ENCODE measurements at regions not wholly inside any gene's neighbourhood (a gene's known extent, or its start where the extent isn't known, plus 50 kb on each side); places are given as distances from the start of the nearest gene placed in this dataset.

- H3K36me3 Mint-ChIP-seq (ENCODE audit: insufficient read depth), result no peaks in the 10 kb centered on the region
- H3K9me3 Mint-ChIP-seq, result peaks cover 22% of the 10 kb centered on the region
- H3K4me1 Mint-ChIP-seq (ENCODE audit: low read depth), result no peaks in the 10 kb centered on the region
- H3K4me3 Mint-ChIP-seq, result no peak overlapping the region
- no peak for DNase-seq
- H3K27me3 Mint-ChIP-seq (ENCODE audit: low read depth), result no peaks in the 10 kb centered on the region
- no peak for ATAC-seq
Measured at GRCh38 chr5:125829349-125829748, 593.9 kb upstream of the GRAMD2B start.

GRCh38 chr5:125833398-125833797 is 589.8 kb upstream of the GRAMD2B start:
- no peaks in the 10 kb centered on the region for H3K36me3 Mint-ChIP-seq (ENCODE audit: insufficient read depth)
- ATAC-seq (no peak), DNase-seq (no peak)
- no peaks in the 10 kb centered on the region for H3K27me3 Mint-ChIP-seq (ENCODE audit: low read depth)
- H3K9me3 Mint-ChIP-seq, result peaks cover 18% of the 10 kb centered on the region
- H3K4me3 Mint-ChIP-seq, result no peak overlapping the region
- no peaks in the 10 kb centered on the region for H3K4me1 Mint-ChIP-seq (ENCODE audit: low read depth)

GRCh38 chr5:125834438-125835115 is 588.6 kb upstream of the GRAMD2B start:
- Mint-ChIP-seq H3K36me3 (ENCODE audit: insufficient read depth) (no peaks in the 10 kb centered on the region), H3K9me3 (peaks cover 18% of the 10 kb centered on the region), H3K4me3 (no peak overlapping the region), H3K4me1 (ENCODE audit: low read depth) (no peaks in the 10 kb centered on the region), H3K27me3 (ENCODE audit: low read depth) (no peaks in the 10 kb centered on the region)
- no peak for ATAC-seq
- DNase-seq, result no peak

- DNase-seq (no peak), ATAC-seq (no peak)
- H3K4me1 Mint-ChIP-seq (ENCODE audit: low read depth), result no peaks in the 10 kb centered on the region
- peaks cover 14% of the 10 kb centered on the region for H3K9me3 Mint-ChIP-seq
- no peaks in the 10 kb centered on the region for H3K36me3 Mint-ChIP-seq (ENCODE audit: insufficient read depth)
- H3K27me3 Mint-ChIP-seq (ENCODE audit: low read depth), result no peaks in the 10 kb centered on the region
- no peak overlapping the region for H3K4me3 Mint-ChIP-seq
Measured at GRCh38 chr5:125835293-125836172, 587.7 kb upstream of the GRAMD2B start.

GRCh38 chr5:125836256-125836655 is 587.0 kb upstream of the GRAMD2B start:
- H3K36me3 Mint-ChIP-seq (ENCODE audit: insufficient read depth), result no peaks in the 10 kb centered on the region
- no peaks in the 10 kb centered on the region for H3K27me3 Mint-ChIP-seq (ENCODE audit: low read depth)
- no peak for ATAC-seq
- DNase-seq, result no peak
- H3K4me3 Mint-ChIP-seq, result no peak overlapping the region
- peaks cover 12% of the 10 kb centered on the region for H3K9me3 Mint-ChIP-seq
- H3K4me1 Mint-ChIP-seq (ENCODE audit: low read depth), result no peaks in the 10 kb centered on the region

- ATAC-seq (no peak), DNase-seq (no peak)
- peaks cover 16% of the 10 kb centered on the region for H3K9me3 Mint-ChIP-seq
- no peaks in the 10 kb centered on the region for H3K27me3 Mint-ChIP-seq (ENCODE audit: low read depth)
- H3K4me3 Mint-ChIP-seq, result no peak overlapping the region
- no peaks in the 10 kb centered on the region for H3K4me1 Mint-ChIP-seq (ENCODE audit: low read depth)
- H3K36me3 Mint-ChIP-seq (ENCODE audit: insufficient read depth), result no peaks in the 10 kb centered on the region
Measured at GRCh38 chr5:125837866-125838265, 585.3 kb upstream of the GRAMD2B start.

- H3K9me3 Mint-ChIP-seq, result peaks cover 9% of the 10 kb centered on the region
- no peaks in the 10 kb centered on the region for H3K4me1 Mint-ChIP-seq (ENCODE audit: low read depth)
- H3K36me3 Mint-ChIP-seq (ENCODE audit: insufficient read depth), result no peaks in the 10 kb centered on the region
- no peak for ATAC-seq
- H3K27me3 Mint-ChIP-seq (ENCODE audit: low read depth), result no peaks in the 10 kb centered on the region
- no peak overlapping the region for H3K4me3 Mint-ChIP-seq
- DNase-seq, result no peak
Measured at GRCh38 chr5:125847561-125847960, 575.6 kb upstream of the GRAMD2B start.

GRCh38 chr5:125848751-125849150 is 574.5 kb upstream of the GRAMD2B start:
- Mint-ChIP-seq H3K9me3 (peaks cover 3% of the 10 kb centered on the region), H3K4me1 (ENCODE audit: low read depth) (no peaks in the 10 kb centered on the region), H3K27me3 (ENCODE audit: low read depth) (no peaks in the 10 kb centered on the region), H3K36me3 (ENCODE audit: insufficient read depth) (no peaks in the 10 kb centered on the region), H3K4me3 (no peak overlapping the region)
- DNase-seq (no peak), ATAC-seq (no peak)

GRCh38 chr5:125856949-125857348 is 566.3 kb upstream of the GRAMD2B start:
- no peaks in the 10 kb centered on the region for H3K4me1 Mint-ChIP-seq (ENCODE audit: low read depth)
- H3K36me3 Mint-ChIP-seq (ENCODE audit: insufficient read depth), result no peaks in the 10 kb centered on the region
- no peak overlapping the region for H3K4me3 Mint-ChIP-seq
- DNase-seq (no peak), ATAC-seq (no peak)
- no peaks in the 10 kb centered on the region for H3K27me3 Mint-ChIP-seq (ENCODE audit: low read depth)
- H3K9me3 Mint-ChIP-seq, result peaks cover 13% of the 10 kb centered on the region

GRCh38 chr5:125863579-125863978 is 559.6 kb upstream of the GRAMD2B start:
- Mint-ChIP-seq H3K36me3 (ENCODE audit: insufficient read depth) (no peaks in the 10 kb centered on the region), H3K4me3 (no peak overlapping the region), H3K4me1 (ENCODE audit: low read depth) (no peaks in the 10 kb centered on the region), H3K27me3 (ENCODE audit: low read depth) (no peaks in the 10 kb centered on the region), H3K9me3 (peaks cover 14% of the 10 kb centered on the region)
- DNase-seq (no peak), ATAC-seq (no peak)

GRCh38 chr5:125865166-125865815 is 557.9 kb upstream of the GRAMD2B start:
- Mint-ChIP-seq H3K4me3 (no peak overlapping the region), H3K4me1 (ENCODE audit: low read depth) (no peaks in the 10 kb centered on the region), H3K36me3 (ENCODE audit: insufficient read depth) (no peaks in the 10 kb centered on the region), H3K9me3 (peaks cover 16% of the 10 kb centered on the region), H3K27me3 (ENCODE audit: low read depth) (no peaks in the 10 kb centered on the region)
- no peak for ATAC-seq
- DNase-seq, result no peak

- no peak for DNase-seq
- Mint-ChIP-seq H3K27me3 (ENCODE audit: low read depth) (no peaks in the 10 kb centered on the region), H3K9me3 (peaks cover 9% of the 10 kb centered on the region), H3K36me3 (ENCODE audit: insufficient read depth) (no peaks in the 10 kb centered on the region), H3K4me3 (no peak overlapping the region), H3K4me1 (ENCODE audit: low read depth) (no peaks in the 10 kb centered on the region)
- ATAC-seq, result no peak
Measured at GRCh38 chr5:125868036-125868435, 555.2 kb upstream of the GRAMD2B start.

GRCh38 chr5:125870256-125870655 is 553.0 kb upstream of the GRAMD2B start:
- no peaks in the 10 kb centered on the region for H3K4me1 Mint-ChIP-seq (ENCODE audit: low read depth)

GRCh38 chr5:125874057-125874456 is 549.2 kb upstream of the GRAMD2B start:
- no peaks in the 10 kb centered on the region for H3K36me3 Mint-ChIP-seq (ENCODE audit: insufficient read depth)
- no peaks in the 10 kb centered on the region for H3K27me3 Mint-ChIP-seq (ENCODE audit: low read depth)
- ATAC-seq (no peak), DNase-seq (no peak)
- no peaks in the 10 kb centered on the region for H3K4me1 Mint-ChIP-seq (ENCODE audit: low read depth)
- no peak overlapping the region for H3K4me3 Mint-ChIP-seq
- peaks cover 13% of the 10 kb centered on the region for H3K9me3 Mint-ChIP-seq

More at GRCh38 chr5:125870256-125870655, 553.0 kb upstream of the GRAMD2B start:
- Mint-ChIP-seq H3K4me3 (no peak overlapping the region), H3K27me3 (ENCODE audit: low read depth) (no peaks in the 10 kb centered on the region), H3K36me3 (ENCODE audit: insufficient read depth) (no peaks in the 10 kb centered on the region), H3K9me3 (peaks cover 9% of the 10 kb centered on the region)
- ATAC-seq, result no peak
- no peak for DNase-seq
